ENCODE measurements at regions not wholly inside any gene's neighbourhood (a gene's known extent, or its start where the extent isn't known, plus 50 kb on each side); places are given as distances from the start of the nearest gene placed in this dataset.

DNA sequence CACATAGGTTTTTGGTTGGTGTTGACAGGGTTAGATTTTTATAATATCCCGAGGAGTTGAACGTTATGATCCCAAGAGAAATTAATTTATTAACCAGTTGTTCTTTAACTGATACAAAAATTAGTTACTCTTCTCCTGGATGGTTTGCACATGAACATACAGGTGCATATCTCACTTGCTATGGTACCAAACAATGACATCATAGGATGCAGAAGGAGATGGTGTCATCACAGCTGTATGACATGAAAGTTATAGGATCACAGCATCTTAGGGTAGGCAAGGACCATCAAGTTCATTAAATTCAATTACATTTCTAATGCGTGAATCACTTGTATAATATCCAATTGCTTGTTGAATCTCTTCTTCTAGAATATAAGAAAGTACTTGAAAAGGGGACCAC is 175.8 kb downstream of the PAH start:
- TF ChIP-seq, protein P1, sequence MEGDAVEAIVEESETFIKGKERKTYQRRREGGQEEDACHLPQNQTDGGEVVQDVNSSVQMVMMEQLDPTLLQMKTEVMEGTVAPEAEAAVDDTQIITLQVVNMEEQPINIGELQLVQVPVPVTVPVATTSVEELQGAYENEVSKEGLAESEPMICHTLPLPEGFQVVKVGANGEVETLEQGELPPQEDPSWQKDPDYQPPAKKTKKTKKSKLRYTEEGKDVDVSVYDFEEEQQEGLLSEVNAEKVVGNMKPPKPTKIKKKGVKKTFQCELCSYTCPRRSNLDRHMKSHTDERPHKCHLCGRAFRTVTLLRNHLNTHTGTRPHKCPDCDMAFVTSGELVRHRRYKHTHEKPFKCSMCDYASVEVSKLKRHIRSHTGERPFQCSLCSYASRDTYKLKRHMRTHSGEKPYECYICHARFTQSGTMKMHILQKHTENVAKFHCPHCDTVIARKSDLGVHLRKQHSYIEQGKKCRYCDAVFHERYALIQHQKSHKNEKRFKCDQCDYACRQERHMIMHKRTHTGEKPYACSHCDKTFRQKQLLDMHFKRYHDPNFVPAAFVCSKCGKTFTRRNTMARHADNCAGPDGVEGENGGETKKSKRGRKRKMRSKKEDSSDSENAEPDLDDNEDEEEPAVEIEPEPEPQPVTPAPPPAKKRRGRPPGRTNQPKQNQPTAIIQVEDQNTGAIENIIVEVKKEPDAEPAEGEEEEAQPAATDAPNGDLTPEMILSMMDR (IDR thresholded peaks at IDR 0.05; ENCODE audit: low read length) = no peak
- no peak for TF ChIP-seq EZH2 (IDR thresholded peaks at IDR 0.05; ENCODE audit: borderline replicate concordance, low read length)
